A172 (cell line): ENCODE measurements at regions not wholly inside any gene's neighbourhood (a gene's known extent, or its start where the extent isn't known, plus 50 kb on each side); places are given as distances from the start of the nearest gene placed in this dataset.

Source experiments
- DNase-seq: peaks from one replicate; pipeline ENCODE4 v3.0.0-alpha.2; 2015; ENCODE audit warnings: low spot score

- peak; percentile 2 for DNase-seq
Measured at GRCh38 chr2:104406261-104406726, 447.6 kb upstream of the POU3F3 start.

DNA sequence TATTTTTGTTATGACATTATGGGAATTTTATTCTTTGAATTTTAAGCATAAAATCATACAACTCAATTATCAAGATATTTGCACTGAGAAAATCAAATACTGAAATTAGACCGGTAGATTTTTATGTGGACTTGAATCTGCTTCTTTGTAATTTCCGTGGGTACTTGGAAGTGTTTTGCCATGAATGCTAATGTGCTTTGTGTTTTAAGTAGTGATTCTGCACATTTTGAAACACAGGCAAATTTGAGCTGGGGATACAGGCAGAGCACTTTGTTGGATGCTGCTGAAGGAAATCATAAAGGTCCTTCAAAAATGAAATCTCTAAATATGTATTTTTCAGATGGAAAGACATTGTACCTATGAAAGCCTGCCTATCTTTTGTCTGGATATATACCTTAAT is 446.3 kb upstream of the POU3F3 start:
- DNase-seq = no peak

DNA sequence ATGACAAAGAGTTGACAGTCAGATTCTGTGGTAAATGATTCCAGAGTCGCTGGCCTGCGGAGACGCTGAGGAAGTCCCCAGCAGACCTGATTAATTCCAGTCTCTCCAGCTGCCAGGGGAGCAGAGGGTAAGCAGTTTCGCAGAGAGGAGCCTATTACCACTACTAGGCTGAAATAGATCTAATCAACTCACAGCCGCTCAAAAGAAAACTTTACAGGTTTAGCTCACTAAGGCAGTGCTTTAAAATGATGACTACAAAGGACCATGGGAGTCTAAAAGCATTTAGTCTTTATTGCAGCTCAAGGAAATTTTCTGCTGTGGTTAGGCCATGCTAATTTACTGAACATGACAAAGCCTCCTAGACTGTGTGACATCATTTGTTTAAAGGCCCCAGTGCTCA is 445.6 kb upstream of the POU3F3 start:
- DNase-seq = no peak

DNA sequence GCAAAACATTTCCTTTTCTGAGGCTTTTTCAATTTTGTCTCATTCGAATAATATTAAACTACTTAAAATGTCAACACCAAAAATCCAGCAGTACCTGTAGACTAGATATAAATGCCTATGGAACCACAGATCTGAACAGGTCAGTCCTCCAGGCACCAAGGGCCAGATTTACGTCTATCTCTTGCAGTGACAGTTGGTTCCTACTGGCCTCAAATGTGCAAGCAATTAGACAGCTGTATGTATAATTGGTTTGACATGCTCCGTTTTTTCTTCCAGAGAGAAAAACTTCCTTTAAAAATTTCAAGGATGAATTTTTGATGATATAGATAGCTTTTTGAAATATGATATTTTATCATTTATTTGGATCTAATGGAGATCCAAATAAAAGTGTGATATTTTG is 443.8 kb upstream of the POU3F3 start:
- DNase-seq = no peak

- no peak for DNase-seq
Measured at GRCh38 chr2:104412384-104412783, 441.5 kb upstream of the POU3F3 start.

- DNase-seq = no peak
Measured at GRCh38 chr2:104413890-104414289, 440.0 kb upstream of the POU3F3 start.

DNA sequence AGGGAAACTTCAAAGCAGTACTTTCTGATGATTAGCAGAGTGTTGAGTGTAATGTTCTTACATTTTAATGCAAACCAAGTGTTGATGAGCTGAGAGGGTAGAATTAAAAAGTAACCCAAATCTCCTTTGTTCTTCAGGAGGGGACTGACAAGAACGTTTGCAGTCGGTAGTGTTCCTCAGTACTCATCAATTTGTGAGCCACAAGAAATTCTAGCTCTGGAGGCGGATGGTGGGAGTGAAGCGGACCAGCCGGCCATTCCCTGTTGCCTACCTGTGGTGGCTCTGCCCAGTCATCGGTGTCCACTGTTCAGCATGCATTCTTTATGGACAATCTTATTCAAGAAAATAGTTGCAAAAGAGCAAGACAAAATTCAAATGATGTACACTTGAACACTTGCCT is 438.6 kb upstream of the POU3F3 start:
- DNase-seq = no peak

DNA sequence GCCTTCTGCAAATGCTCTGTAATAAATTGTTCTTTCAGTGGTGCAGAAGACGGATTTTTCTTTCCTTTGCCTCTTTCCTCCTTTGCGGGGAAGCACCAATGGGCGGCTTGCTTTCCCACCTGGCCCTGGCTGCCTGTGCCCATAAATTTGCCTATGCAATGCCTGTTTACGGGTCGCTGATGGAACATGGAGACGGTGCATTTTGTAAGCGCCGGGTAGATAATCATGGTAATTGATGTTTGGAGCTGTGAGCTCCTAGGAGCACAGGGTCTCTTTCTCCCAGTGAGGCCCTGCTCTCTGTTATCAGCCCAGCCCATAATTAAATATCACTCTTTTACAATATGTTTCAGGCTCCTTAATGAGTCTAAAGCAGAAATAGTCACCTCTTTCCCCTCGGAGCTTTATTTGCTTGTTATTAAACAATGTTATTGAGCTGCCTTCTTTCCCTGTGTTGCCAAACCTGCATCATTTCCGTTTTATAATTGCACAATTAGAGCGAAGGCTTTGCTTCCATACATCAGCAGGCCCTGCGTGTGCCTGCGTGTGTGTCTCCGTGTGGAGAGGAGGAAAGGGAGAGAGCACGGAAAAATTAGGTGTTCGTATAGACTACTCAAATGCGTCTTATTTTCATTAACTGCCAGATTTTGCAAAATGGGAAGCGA is 437.4 kb upstream of the POU3F3 start:
- DNase-seq = no peak

- DNase-seq = no peak
Measured at GRCh38 chr2:104420420-104420819, 433.5 kb upstream of the POU3F3 start.

DNA sequence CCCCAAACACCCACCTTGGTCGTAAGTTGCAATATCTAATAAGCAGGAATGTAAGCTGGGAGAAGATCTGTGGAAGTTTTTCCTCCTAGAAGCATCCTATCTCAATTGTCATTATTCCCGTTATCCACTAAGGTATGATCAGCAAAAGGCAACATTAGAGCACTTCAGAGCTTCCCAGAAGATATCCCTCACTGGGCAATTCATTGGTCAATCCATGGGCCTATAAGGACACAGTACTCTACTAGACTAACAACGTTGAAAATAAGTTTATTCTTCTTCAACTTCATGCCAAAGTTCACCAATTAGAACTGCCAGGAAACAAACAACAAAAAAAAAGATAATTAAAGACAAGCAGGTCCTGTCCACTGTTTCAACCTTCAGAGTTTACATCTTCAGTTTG is 433.0 kb upstream of the POU3F3 start:
- no peak for DNase-seq

DNA sequence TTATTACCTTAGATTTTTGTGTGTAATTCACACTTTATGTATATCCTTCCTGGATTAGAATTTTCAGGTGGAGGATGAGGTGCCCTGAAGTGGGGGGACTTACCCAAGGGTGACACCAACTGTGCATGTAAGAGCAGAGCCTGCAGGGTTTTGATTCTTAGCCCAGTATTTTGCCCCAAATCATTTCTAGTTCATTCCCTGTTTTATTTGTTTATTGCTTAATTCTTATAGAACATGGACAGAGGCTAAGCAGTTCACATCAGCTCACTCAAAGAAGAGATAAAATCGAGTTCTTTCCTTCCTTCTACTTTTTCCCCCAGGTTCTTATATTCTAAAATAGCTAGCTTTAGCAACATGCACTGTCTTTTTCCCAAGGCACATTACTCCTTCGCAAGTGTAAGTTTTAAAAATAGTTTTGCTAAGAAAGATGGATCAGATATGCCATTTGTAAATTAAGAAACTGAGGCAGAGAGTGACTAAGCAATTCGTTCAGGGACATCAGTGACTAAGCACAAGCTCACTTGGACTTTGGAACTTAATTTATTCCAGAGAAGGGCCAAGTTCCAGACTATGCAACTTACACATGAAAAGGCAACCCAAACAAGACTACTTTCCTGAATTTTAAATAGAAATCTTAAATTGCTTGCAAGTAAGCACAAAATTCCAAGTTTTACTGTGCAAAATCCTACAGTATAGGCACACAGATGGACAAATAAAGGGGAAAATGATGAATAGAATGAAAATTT is 427.9 kb upstream of the POU3F3 start:
- DNase-seq = no peak

DNA sequence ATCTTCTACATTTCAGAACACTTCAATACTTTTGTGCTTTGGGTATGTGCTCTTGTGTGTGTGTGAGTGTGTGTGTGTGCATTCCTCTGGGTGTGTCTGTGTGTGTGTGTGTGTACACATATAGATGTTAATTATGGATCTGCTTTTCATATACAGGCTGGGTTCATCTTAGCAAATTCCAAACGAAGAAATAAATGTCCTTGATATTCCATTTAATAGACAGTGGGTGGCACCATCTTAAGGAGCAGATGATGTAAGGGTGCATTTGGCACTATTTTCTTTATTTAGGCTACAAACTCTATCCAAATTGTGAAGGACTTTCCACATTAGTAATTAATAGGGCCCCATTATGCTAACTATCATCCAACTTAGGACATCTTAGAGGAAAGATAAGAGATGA is 425.8 kb upstream of the POU3F3 start:
- no peak for DNase-seq

DNA sequence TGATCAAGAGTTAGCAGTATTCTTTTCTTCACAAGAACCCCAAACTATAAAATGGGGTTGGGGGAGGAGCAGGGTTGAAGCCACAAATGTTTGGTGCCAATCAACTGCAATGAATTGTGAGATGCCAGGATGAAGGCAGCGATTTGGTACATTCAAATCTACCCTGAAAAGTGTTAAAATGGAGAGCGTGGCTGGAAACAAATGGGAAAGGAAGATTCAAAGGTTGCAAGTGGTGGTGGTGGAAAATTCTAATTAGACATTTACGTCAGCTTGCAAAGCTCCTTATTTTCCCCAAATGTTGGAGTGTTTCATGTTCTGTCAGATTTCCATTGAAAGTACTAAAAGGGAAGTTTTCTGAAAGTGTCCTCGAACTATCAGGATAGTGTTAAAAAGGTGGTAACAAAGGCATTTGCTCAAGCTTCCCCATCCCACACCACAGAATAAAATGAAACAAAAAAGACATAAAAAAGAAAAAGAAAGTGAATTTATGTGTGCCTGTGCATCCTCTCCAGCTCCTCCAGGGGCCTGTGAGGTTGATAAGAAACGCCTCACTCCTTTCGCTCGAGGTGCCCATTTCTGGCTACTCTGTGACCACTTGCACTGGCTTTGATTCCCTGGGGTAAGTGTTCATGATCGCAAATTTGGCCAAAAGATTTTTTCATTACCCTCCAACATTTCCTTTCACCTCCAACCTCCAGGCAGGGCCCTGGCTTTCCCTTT is 424.1 kb upstream of the POU3F3 start:
- no peak for DNase-seq

DNA sequence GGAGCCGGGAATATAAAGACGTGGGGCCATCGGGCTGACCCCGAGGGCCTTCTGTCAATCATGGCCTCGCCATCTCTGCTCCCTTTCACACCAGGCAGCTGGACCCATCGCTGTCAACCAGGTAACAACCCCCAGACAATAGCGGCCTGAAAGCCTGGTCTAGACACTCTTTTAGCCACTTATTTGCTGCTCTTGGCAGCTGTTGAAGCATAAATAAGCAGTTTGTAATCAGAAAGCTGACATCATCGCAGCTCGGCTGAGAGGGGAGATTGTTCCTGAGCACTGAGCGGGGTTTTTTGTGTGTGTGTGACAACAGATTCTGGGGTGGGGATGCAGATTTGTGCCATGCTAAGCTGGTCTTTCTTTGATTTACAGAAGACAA is 423.6 kb upstream of the POU3F3 start:
- DNase-seq = no peak

GRCh38 chr2:104430852-104431251 is 423.1 kb upstream of the POU3F3 start:
- DNase-seq = no peak

DNA sequence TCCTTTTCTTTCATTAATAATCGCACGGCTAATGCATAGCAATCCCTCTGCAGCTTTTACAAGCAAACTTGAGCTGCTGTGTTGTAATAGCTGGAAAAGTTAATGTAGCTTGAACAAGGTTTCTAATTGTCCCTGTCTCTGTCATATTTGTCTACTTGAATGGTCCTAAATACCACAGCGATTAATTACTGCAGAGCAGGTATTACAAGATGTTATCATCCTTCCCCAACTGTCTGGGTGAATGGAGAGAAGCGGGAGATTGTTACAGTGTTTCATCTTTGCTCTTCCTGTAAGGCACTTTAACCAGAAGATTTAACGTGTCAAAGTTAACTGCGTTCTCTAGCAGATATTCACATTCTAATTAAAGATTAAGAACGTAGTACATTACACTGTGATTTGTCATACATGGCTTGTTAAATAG is 422.2 kb upstream of the POU3F3 start:
- no peak for DNase-seq

DNA sequence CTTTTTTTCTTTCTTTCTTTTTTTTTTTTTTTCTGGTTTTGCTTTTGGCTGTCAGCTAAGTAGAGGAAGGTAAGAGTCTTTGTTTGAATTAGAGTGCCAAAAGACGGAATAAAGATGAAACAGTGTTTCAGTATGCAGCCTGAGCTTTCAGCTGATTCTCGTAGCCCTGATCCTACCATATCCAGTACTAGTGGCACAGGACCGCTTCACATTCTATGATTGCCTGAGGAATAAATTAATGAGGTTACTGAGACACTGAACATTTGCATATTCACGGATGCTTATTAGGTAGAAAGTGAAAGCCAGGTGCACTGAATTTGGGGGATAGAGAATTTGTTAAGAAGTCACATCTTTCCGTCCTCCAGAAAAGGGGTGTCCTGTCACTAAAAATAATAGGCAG is 421.5 kb upstream of the POU3F3 start:
- no peak for DNase-seq

GRCh38 chr2:104432991-104433390 is 420.9 kb upstream of the POU3F3 start:
- DNase-seq = no peak

- DNase-seq = no peak
Measured at GRCh38 chr2:104433657-104434056, 420.3 kb upstream of the POU3F3 start.

DNA sequence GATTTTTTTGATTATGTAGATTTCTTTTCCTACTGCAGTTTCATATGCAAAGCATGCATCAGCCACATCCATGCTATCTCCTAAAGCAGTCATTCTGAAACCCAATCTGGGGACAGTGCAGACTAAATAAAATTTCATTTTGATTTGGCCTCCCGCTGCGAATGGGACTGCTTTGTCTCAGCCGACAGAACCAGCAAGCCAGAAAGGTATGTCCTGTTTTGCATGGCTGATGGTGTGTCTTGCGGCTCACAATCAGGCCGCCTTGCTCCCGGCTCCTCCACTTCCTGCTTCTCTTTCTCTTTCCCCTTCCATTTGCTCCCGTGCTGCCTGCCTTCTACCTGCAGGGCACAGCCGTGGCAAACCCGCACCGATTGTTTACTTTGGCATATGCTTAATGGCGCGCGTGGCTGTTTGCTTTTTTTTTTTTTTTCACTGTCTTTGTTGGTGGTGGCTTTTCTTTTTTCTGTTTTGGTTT is 419.6 kb upstream of the POU3F3 start:
- no peak for DNase-seq

- DNase-seq = no peak
Measured at GRCh38 chr2:104434966-104435365, 418.9 kb upstream of the POU3F3 start.

GRCh38 chr2:104438481-104438880 is 415.4 kb upstream of the POU3F3 start:
- DNase-seq = no peak

- no peak for DNase-seq
Measured at GRCh38 chr2:104443145-104443544, 410.8 kb upstream of the POU3F3 start.
